ENCODE measurements at regions not wholly inside any gene's neighbourhood (a gene's known extent, or its start where the extent isn't known, plus 50 kb on each side); places are given as distances from the start of the nearest gene placed in this dataset.
A peak's percentile ranks its signal among the peaks of the same experiment; 100 is the strongest.
"Not testable (repeated sequence)": the region's sequence is repeated elsewhere in the genome, so short reads cannot be mapped to it uniquely, and the experiment has no call there.

GRCh38 chr10:31129880-31130405 is 98.3 kb upstream of the ZNF438 start:
- no peak for DNase-seq
- no peak for ATAC-seq (replicated peaks)
- H3K27me3 Mint-ChIP-seq: no peaks in the 10 kb centered on the region
- no peaks in the 10 kb centered on the region for H3K9me3 Mint-ChIP-seq
- no peaks in the 10 kb centered on the region for H3K36me3 Mint-ChIP-seq (ENCODE audit: insufficient read depth)
- H3K27ac Mint-ChIP-seq: no peak overlapping the region
- peaks cover 0 to 6% of the 10 kb centered on the region in 2 donors for H3K4me1 Mint-ChIP-seq (ENCODE audit: low read depth in 2 of 2)
- H3K4me3 Mint-ChIP-seq: no peak overlapping the region

- H3K4me3 Mint-ChIP-seq: no peak overlapping the region
- no peak overlapping the region for H3K27ac Mint-ChIP-seq
- H3K4me1 Mint-ChIP-seq (ENCODE audit: low read depth in 2 of 2): peaks cover 0 to 6% of the 10 kb centered on the region in 2 donors
- DNase-seq (no peak), ATAC-seq (replicated peaks) (no peak)
- no peaks in the 10 kb centered on the region for H3K9me3 Mint-ChIP-seq
- H3K27me3 Mint-ChIP-seq: no peaks in the 10 kb centered on the region
- peaks cover 2% of the 10 kb centered on the region for H3K36me3 Mint-ChIP-seq (ENCODE audit: insufficient read depth)
Observed at GRCh38 chr10:31130406-31130805, 98.7 kb upstream of the ZNF438 start.

- Mint-ChIP-seq H3K36me3 (ENCODE audit: insufficient read depth) (peaks cover 3% of the 10 kb centered on the region), H3K4me3 (no peak overlapping the region), H3K4me1 (ENCODE audit: low read depth in 2 of 2) (peaks cover 0 to 6% of the 10 kb centered on the region in 2 donors), H3K9me3 (no peaks in the 10 kb centered on the region), H3K27me3 (no peaks in the 10 kb centered on the region), H3K27ac (no peak overlapping the region)
- DNase-seq (no peak), ATAC-seq (replicated peaks) (no peak)
Observed at GRCh38 chr10:31131251-31131650, 99.6 kb upstream of the ZNF438 start.

- Mint-ChIP-seq H3K36me3 (ENCODE audit: insufficient read depth) (peaks cover 3% of the 10 kb centered on the region), H3K9me3 (no peaks in the 10 kb centered on the region), H3K27me3 (no peaks in the 10 kb centered on the region), H3K4me1 (ENCODE audit: low read depth in 2 of 2) (peaks cover 0 to 12% of the 10 kb centered on the region in 2 donors), H3K4me3 (peak overlapping the region; percentile 69 to 72), H3K27ac (no peak overlapping the region)
- no peak for DNase-seq
- ATAC-seq (replicated peaks): no peak
Observed at GRCh38 chr10:31132681-31133244, 101.1 kb upstream of the ZNF438 start.

- DNase-seq: no peak
- peak overlapping the region; percentile 69 to 72 for H3K4me3 Mint-ChIP-seq
- H3K4me1 Mint-ChIP-seq (ENCODE audit: low read depth in 2 of 2): peaks cover 0 to 12% of the 10 kb centered on the region in 2 donors
- no peaks in the 10 kb centered on the region for H3K9me3 Mint-ChIP-seq
- peak overlapping the region; percentile 46 to 74 for H3K27ac Mint-ChIP-seq
- peaks cover 3% of the 10 kb centered on the region for H3K36me3 Mint-ChIP-seq (ENCODE audit: insufficient read depth)
- ATAC-seq (replicated peaks): no peak
- no peaks in the 10 kb centered on the region for H3K27me3 Mint-ChIP-seq
Observed at GRCh38 chr10:31133251-31133791, 101.7 kb upstream of the ZNF438 start.

- peaks cover 0 to 12% of the 10 kb centered on the region in 2 donors for H3K4me1 Mint-ChIP-seq (ENCODE audit: low read depth in 2 of 2)
- H3K27ac Mint-ChIP-seq: peak overlapping the region; percentile 46 to 74
- H3K4me3 Mint-ChIP-seq: peak overlapping the region; percentile 69 to 72
- DNase-seq: peak; percentile 27 to 37 (median 35)
- no peaks in the 10 kb centered on the region for H3K9me3 Mint-ChIP-seq
- peak; percentile 86 for ATAC-seq (replicated peaks)
- H3K36me3 Mint-ChIP-seq (ENCODE audit: insufficient read depth): peaks cover 3% of the 10 kb centered on the region
- no peaks in the 10 kb centered on the region for H3K27me3 Mint-ChIP-seq
Observed at GRCh38 chr10:31133792-31134310, 102.2 kb upstream of the ZNF438 start.

- no peaks in the 10 kb centered on the region for H3K9me3 Mint-ChIP-seq
- peaks cover 0 to 12% of the 10 kb centered on the region in 2 donors for H3K4me1 Mint-ChIP-seq (ENCODE audit: low read depth in 2 of 2)
- H3K36me3 Mint-ChIP-seq (ENCODE audit: insufficient read depth): peaks cover 3% of the 10 kb centered on the region
- H3K4me3 Mint-ChIP-seq: peak overlapping the region; percentile 69 to 72
- no peaks in the 10 kb centered on the region for H3K27me3 Mint-ChIP-seq
- peak; percentile 20 for ATAC-seq (replicated peaks)
- peak overlapping the region; percentile 46 to 74 for H3K27ac Mint-ChIP-seq
- peak in 1 of 3 experiments; percentile 2 for DNase-seq
Observed at GRCh38 chr10:31134311-31134952, 102.8 kb upstream of the ZNF438 start.

- Mint-ChIP-seq H3K9me3 (no peaks in the 10 kb centered on the region), H3K4me1 (ENCODE audit: low read depth in 2 of 2) (peaks cover 0 to 12% of the 10 kb centered on the region in 2 donors), H3K36me3 (ENCODE audit: insufficient read depth) (peaks cover 3% of the 10 kb centered on the region), H3K27me3 (no peaks in the 10 kb centered on the region), H3K4me3 (peak overlapping the region; percentile 69 to 72), H3K27ac (peak overlapping the region; percentile 46 to 74)
- DNase-seq (no peak), ATAC-seq (replicated peaks) (no peak)
Observed at GRCh38 chr10:31135171-31135570, 103.5 kb upstream of the ZNF438 start.

GRCh38 chr10:31135791-31136190 is 104.1 kb upstream of the ZNF438 start:
- not testable (repeated sequence) for H3K4me3 Mint-ChIP-seq; DNase-seq; H3K36me3 Mint-ChIP-seq (ENCODE audit: insufficient read depth); H3K27ac Mint-ChIP-seq; H3K27me3 Mint-ChIP-seq; ATAC-seq (replicated peaks); H3K9me3 Mint-ChIP-seq
- peaks cover 0 to 12% of the 10 kb centered on the region in 2 donors for H3K4me1 Mint-ChIP-seq (ENCODE audit: low read depth in 2 of 2)

GRCh38 chr10:31136386-31136785 is 104.7 kb upstream of the ZNF438 start:
- Mint-ChIP-seq H3K4me1 (ENCODE audit: low read depth in 2 of 2) (peaks cover 0 to 12% of the 10 kb centered on the region in 2 donors), H3K36me3 (ENCODE audit: insufficient read depth) (peaks cover 6% of the 10 kb centered on the region), H3K9me3 (no peaks in the 10 kb centered on the region), H3K4me3 (no peak overlapping the region), H3K27me3 (no peaks in the 10 kb centered on the region), H3K27ac (peak overlapping the region in 1 of 2 donors; percentile 46)
- ATAC-seq (replicated peaks): no peak
- no peak for DNase-seq

GRCh38 chr10:31136930-31137885 is 105.5 kb upstream of the ZNF438 start:
- no peak for ATAC-seq (replicated peaks)
- no peak for DNase-seq
- Mint-ChIP-seq H3K9me3 (no peaks in the 10 kb centered on the region), H3K27ac (peak overlapping the region in 1 of 2 donors; percentile 46), H3K27me3 (no peaks in the 10 kb centered on the region), H3K36me3 (ENCODE audit: insufficient read depth) (peaks cover 6% of the 10 kb centered on the region), H3K4me1 (ENCODE audit: low read depth in 2 of 2) (peaks cover 0 to 12% of the 10 kb centered on the region in 2 donors), H3K4me3 (no peak overlapping the region)

- Mint-ChIP-seq H3K27me3 (no peaks in the 10 kb centered on the region), H3K36me3 (ENCODE audit: insufficient read depth) (peaks cover 6% of the 10 kb centered on the region), H3K4me3 (no peak overlapping the region), H3K27ac (no peak overlapping the region), H3K4me1 (ENCODE audit: low read depth in 2 of 2) (peaks cover 0 to 10% of the 10 kb centered on the region in 2 donors), H3K9me3 (no peaks in the 10 kb centered on the region)
- no peak for DNase-seq
- no peak for ATAC-seq (replicated peaks)
Observed at GRCh38 chr10:31138026-31138553, 106.4 kb upstream of the ZNF438 start.

- Mint-ChIP-seq H3K27me3 (no peaks in the 10 kb centered on the region), H3K4me1 (ENCODE audit: low read depth in 2 of 2) (peaks cover 0 to 7% of the 10 kb centered on the region in 2 donors), H3K4me3 (no peak overlapping the region), H3K36me3 (ENCODE audit: insufficient read depth) (peaks cover 6% of the 10 kb centered on the region), H3K9me3 (no peaks in the 10 kb centered on the region), H3K27ac (no peak overlapping the region)
- ATAC-seq (replicated peaks) (no peak), DNase-seq (no peak)
Observed at GRCh38 chr10:31139497-31139896, 107.8 kb upstream of the ZNF438 start.
